ENCODE measurements at regions not wholly inside any gene's neighbourhood (a gene's known extent, or its start where the extent isn't known, plus 50 kb on each side); places are given as distances from the start of the nearest gene placed in this dataset.
"Not testable (repeated sequence)": the region's sequence is repeated elsewhere in the genome, so short reads cannot be mapped to it uniquely, and the experiment has no call there.

DNA sequence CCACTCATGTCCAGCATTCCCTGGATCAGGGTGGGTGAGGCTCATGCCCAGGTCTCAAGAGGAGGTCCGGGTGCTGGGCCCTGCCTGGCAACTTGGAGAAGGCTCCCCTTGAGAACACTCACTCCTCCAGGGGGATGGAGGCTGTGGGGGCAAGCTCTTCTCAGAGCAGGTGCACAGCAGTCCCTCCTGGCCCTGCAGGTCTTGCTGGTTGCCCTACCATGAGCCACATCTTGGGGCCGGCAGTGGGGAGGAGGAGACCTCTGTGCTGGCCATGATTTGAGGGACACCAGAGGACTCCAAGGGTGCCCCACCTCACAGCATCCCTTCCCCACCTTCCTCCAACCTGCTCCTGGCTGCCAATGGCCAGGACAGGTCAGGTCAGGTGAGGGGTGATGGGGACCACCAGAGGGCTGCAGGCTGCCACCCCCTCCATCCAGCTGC lies 87.4 kb upstream of the RET start:
- no peak for DNase-seq

DNA sequence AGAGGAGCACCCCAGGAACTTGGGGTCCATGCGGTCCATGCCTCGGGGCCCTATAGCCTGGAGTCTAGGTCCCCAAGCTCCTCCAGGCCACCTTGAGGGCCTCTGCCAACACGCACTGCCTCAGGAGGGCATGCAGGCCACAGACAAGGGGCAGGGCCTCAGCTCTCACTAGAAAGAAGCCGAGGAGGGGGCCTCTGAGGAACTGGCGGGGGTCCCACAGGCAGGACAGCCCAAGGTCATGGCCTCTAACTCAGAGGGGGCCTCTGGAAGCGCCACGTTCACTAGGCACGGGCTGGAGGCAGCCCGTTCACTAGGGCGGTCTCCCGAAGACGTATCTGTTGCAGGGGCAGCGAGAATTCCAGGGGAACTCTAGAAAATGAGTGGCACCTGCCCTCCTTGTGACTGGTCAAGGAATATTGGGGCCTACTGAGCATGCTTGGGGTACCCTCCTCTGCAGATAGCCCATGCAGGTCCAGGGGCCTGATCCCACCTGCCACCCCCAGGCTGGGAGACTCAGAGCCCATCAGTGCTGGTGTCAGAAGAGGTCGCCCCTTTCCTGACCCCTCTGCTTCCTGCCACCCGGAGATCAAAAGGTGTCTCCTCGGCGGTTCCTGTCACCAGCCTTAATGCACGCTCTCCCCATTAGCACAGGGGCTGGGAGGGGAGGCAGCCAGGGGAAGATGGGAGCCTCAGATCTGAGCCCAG lies 86.7 kb upstream of the RET start:
- no peak for DNase-seq

DNA sequence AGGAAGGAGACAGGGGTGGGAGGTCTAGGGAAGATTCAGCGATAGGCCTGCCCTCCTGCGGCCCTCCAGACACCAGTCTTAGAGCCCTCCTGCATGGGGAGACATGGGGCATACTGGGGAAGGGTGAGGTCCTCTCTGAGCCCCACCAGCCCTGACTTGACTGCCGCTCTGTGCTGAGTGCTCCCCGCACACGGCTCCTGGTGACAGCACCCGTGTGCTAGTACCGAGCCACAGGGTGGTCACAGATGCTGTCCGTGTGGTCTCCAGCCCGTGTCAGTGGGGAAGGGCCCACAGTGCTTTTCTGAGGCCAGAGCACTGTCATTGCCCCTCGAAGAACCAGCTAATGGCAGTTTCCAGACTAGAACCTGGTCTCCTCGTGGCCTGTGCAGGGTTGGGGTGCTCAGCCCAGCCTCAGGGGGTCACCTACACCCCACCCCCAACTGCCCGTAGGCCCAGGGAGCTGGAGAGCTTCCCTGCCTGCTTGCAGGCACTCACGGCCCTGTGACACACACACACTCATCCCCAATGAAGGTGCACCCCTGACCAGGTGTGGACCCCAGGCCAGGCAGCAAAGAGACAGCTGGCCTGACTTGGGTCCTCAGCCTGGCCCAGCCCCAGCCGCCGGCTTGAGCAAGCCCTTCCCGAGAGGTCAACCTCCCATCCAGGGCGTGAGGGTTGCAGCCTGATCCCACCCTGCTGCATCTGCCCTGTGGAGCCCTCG lies 86.0 kb upstream of the RET start:
- no peak for DNase-seq

DNA sequence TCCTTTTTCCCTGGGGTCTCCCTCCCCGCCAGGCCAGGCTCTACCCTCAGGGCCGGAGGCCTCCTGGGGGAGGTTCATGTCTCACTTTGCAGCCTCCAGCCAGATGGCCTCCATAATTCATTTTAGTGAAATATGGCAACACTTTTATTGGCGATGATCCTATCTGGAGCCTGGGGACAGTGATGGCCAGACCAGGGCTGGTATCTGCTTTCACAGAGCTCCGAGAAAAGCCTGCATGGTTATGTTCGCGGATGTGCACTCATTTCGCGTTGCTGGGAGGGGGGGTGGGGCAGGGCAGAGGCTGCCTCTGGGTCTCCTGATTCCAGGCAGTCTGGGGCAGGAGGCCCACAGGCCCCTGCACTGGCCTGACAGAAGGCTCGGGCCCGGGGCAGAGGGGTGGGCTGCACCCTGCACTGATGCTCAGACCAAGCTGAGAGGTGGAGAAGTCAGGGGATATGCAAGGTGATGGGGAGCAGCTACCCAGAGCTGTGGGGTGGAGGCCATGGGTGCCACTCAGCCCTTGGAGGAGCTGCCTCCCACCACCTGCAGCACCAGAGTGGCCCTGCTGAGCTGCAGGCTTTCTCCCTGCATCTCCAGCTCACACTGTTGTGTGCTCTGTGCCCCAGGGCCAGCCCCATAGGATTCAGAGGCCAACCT lies 85.3 kb upstream of the RET start:
- DNase-seq: no peak

DNA sequence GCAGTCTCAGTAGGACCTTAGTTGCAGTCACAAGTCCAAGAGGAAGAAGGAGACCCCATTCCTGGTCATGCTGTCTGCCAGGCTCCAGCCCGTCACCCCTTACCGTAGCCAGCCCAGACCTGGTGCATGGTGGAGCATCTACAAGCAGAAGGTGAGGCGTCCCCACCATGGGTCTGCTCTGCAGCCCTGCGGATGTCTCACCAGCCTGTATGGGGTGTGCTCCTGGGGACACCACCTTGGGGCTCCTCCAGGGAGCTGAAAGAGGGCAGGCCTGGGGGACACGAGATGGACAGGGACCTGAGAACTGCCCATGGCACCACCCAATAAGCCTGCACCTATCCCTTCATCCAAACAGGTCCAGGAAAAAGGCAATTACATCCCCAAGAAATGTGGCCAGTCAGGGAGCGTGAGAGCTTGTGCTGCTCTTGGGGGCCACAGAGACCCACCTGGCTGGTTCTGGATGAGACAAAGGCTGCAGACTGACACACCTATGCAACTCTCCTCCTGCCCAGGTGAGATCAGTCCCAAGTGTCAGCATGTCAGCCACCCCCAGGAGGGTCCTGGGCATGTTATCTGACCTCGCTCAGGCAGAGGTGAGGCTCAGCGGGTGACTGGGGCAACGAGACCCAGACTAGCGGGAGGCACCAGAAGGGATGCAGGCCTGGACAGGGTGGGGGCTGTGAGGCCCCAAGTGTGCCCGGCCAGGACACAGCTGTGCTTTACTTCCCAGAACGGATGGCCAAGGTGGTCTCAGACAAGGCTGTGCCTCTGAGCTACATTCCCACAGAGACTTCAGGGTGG lies 84.5 kb upstream of the RET start:
- no peak for DNase-seq

DNA sequence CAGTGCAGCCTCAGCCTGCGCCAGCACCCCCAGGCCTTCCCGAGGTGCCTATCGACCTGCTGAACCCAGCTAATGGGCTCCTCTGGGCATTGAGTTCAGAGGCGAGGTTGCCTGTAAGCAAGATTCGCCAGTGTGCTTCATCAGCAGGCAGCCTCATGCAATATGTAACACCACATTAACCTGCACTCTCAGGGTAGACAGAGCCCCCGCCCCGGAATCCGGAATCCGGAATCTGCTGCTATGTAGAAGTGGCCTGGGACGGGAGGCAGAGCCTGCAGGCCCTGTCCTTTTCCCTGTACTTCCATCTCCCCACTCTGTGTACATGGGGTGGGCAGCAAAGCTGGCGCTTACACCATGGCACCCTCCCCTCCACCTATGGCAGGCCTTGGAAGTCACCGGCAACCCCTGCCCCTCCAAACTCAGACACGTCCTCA lies 83.9 kb upstream of the RET start:
- DNase-seq: no peak

DNA sequence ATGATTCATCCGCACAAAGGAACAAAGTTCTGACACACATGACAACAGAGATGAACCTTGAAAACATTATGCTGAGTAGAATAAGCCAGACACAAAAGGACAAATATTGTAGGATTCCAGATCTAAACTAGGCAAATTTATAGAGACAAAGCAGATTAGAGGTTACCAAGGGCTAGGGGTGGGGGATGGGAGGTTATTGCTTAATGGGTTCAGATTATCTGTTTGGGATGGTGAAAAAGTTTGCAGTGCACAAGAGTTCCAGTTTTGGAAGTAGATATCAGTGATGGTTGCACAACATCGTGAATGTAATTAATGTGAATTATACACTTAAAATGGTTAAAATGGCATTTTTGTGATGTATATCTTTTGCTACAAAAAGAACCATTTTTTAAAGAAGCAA lies 82.0 kb upstream of the RET start:
- not testable (repeated sequence) for DNase-seq

DNA sequence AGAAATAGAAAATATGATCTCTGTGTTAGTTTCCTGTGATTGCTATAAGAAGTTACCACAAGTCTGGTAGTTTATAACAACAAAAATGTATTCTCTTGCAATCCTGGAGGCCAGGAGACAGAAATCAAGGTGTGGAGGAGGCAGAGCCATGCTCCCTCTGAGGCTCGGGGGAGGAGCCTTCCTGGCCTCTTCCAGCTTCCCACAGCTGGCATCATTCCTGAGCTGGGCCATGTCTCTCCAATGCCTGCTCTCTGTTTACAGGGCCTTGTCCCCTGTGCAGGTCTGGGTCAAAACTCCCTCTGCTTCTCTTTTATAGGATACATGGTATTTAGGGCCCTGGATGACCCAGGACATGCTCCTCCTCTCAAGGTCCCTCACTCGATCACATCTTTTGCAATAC lies 81.3 kb upstream of the RET start:
- DNase-seq: no peak

DNA sequence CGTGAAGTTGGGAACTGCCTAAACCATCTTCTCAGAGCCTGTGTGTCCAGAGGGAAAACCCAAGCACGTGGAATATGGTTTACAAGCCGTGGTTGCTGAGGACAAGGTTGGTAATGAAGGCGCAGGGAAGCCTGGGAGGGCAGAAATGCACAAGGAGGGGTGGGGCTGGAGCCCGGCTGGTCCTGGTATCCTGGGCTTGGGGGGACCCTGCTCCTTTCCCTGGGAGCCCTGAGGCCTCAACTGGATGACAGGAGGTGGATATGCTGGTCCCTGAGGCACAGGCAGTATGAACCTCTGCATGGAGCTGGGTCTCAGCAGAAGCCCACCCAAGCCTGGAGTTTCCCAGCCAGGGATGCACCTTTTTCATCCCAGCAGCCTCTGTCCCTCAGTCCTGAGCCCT lies 80.3 kb upstream of the RET start:
- DNase-seq: no peak

DNA sequence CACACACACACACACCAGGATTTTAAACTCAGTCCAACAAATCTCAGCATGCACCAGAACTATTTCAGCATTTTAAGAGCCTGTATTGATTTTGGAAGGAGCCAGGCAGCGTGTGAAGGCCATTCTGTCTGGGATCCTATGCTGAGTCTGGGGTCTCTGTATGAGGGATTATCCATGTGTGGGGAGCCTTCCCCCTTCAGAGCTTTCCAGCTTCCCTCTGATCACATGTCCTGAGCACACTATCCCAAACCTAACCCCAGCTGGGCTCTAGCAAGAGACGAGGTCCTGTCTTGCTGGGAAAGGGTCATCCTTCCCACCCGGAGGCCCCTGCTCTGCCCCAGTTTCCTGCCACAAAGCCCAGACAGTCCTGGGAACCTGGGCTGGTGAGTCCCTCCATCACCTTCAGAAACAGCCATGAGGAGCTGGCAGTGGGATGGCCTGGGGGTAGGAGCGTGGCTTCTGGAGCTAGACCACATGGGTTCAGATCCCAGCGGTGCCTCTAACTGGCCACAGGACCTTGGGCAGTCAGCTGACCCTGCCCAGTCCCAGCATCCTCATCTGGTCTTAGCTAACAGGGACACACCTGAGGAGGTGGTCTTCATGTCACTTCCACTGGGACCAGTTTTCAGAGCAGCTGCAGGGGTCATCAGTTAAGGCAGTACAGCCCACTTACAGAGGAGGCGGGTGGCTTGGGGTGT lies 79.6 kb upstream of the RET start:
- DNase-seq: no peak

DNA sequence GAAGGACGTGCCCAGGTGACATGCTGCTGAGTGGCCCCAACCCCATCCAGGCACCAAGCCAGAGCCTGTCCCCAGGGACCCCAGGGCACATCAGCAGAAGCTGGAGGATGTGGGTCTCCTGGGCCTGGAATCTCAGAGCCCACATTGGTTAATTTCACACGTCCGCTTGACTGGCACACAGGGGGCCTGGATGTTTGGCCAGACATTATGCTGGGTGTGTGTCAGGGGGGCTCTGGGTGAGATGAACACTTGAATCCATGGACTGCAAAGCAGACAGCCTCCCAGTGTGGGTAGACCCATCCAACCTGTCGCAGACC lies 79.1 kb upstream of the RET start:
- DNase-seq: no peak

DNA sequence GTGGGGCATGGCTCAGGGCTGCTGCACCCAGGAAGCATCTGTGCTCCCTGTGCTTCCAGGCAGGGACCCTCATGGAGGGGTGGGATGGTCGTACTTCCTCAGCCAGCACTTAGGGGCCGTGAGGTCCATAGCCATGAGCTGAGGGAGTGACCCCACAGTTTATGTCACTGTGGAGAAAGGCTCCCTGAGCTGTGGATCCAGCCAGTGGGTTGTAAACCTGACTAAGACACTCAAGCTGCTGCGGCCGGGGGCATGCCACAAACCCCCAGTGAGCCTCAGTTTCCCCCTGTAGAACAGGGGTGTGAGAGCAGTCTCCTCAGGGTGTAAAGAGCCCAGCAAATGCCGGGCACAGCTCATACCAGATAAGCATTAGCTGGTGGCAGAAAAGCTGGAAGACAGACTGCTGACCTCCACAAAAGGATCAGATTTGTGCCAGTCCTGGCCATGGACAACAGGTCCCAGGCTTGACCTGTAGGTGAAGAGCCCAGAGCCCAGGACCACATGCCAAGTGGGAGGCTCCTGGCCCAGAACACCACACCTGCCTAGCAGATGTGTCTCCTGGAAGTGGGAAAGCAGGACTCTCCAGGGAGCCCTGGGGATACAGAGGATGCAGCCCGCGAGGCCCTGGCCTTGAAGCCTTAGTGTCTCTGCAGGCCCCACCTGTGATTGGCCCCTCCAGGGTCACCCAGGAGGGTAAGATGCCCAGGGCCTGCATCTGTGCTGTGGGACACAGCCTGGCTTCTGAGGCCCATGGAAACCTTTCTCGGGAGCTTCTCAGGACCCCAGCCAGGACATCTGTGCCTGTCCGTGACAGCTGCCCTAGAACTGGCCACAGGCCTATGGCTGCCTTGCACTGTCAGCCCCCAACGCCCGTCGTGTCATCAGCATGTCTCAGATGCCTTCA lies 78.1 kb upstream of the RET start:
- no peak for DNase-seq

DNA sequence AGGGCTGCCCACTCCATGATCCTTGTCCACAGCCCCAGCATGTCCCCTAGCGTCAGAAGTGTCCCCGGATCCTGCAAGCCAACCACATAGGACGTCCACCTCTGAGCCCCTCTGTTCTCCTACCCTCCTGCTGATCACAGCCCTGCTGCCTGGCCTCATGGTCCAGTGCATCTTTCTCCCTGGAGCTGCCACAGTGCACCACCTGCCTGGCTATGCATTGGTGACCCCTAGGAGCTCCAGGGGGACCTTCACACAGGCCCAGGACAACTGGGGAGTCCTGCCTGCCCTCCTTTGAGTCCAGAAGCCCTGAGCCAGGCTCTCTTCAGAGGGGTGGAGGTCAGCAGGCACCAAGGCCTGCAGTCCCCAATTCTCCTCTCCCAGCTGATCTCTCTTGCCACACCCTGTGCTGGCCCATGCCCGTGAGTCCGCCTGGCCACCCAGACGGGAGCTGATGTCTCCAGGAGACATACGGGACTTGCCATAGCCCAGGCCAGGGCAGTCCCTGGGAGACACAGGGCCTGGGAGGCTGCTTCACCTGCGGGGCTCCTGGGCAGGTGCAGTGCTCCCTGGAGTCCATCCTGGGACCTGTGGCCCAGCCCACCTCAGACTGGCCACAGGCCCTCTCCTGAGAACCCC lies 77.4 kb upstream of the RET start:
- DNase-seq: no peak

DNA sequence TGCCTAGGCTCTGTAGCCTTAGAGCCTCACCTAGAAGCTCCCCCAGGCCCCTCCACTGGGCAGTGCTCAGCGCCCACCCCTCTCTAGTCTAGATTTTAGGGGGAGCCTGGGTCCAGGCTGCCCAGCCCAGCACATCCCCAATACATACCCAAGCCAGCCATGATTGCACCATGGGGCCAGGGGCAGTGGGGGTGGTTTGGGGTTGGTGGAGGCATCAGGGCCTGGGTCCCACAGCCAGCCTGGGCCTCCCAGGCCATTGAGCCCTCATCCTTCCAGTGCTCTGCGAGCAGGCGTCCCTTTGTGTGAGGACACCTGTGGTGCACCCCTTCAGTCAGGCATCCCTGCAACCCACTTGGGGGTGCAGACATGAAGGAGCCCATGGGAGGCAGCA lies 76.9 kb upstream of the RET start:
- no peak for DNase-seq

DNA sequence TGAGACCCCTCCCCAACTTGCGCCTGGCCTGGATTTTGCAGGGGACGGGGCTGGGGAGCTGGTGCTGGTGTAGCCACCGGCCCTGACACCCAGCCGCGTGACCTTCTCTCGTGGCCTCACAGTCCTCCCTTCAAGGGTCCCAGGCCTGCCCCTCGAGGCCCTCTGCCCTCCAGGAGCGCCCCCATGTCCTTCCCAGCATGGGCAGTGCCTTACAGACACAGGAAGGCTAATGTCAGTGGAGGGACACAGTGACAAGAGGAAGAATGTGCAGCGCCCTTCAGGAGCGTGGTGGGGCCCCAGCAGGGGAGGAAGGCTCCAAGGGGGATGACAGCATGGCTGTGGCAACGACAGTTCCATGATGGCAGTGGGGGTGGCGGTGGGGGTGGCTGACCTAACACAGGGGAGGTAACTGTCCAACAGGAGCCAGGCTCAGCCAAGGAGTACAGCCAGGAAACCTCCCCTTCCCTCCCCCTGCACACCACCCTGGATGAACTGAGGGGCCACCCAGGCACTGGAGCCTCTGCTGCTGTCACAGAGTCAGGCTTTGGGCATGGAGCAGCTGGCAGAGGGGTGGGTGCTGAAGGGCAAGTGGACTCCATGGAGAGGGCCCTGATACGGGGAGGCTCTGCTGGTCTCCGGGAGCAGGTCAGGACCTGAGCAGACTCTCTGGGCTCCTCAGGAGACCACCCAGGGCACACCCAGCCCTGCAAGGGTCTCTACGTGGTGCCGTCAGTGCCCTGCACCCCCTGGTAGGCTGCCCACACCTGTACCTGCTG lies 76.0 kb upstream of the RET start:
- no peak for DNase-seq

DNA sequence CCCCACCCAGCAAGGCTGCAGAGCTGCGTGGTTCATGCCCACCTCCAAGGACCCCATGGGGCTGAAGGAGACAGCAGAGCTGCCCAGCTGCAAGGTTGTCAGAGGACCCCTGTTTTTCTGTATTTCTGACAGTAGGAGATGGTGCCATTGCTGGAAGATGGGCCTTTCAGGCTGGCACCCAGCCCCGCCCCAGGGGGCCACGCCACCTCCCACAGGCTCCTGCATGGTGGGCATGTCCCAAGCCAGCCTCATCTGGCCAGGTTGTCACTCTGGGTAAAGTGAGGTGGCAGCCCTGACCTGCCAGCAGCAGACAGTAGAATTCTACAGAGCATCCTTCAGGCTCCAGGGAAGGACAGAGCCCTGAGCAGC lies 75.5 kb upstream of the RET start:
- no peak for DNase-seq

DNA sequence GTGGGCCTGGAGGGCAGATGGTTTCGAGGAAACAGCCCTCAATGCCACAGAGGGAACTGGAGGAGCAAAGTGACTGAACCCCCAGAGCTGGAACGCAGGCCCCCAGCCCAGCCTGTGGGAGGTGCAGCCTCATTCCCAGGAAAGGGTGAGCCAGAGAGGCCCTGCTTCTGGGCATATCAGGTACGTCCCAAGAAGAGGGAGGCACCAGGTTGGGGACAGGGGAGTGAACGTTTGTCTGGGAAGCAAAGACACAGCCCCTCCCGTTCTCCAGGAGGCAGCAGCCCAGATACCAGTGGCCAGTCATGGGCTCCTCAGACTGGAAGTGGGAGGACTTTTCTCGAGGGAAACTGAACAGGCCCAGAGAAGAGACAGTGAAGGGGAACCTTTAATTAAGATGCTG lies 74.3 kb upstream of the RET start:
- no peak for DNase-seq

DNA sequence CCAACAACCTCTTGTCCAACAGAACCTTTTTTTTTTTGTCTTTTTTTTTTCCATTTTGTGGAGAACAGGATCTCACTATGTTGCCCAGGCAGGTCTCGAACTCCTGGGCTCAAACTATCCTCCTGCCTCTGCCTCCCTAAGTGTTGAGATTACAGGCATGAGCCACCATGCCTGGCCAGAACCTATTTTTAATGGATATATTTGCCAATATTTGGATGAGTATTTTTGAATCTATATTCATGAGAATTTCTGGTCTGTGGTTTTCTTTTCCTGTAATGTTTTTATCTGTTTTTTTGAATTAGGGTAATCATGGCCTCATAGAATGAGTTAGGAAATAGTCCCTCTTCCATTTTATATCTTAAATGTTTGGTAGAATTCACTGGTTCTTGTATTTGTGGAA lies 70.4 kb upstream of the RET start:
- DNase-seq: no peak

DNA sequence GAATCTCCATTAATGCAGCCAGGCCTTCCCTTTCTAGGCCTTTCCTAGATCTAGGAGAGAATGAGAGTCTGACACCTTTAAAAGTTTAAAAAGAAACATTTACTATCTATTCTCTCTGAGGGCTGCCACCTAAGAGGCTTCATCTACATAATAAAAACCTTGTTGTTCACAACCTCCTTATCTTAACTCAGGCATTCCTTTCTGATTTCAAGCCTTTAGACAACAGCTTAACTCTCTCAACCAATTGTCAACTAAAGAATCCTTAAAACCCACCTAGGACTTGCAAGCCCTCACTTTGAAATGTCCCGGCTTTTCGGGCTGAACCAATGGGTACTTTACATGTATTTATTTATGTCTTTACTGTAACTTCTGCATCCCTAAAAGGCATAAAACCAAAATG lies 64.3 kb upstream of the RET start:
- DNase-seq: no peak

DNA sequence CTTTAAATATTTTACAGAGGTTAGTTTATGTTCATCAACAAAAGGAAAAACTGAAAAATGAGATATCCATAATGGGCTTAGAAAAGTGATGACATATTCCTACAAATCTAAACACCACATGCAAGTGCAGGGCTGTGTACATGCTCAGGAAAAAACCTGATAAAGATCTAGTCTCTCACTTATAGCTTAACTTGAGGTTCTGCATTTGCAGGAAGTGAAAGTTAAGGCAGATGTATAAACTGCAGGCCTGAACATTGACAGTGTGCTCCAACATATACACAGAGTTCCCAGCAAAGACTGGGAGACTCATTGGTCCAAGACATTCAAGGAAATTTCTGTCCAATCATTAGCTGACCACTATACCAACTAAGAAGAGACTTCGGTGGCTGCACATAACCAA lies 63.8 kb upstream of the RET start:
- DNase-seq: no peak

DNA sequence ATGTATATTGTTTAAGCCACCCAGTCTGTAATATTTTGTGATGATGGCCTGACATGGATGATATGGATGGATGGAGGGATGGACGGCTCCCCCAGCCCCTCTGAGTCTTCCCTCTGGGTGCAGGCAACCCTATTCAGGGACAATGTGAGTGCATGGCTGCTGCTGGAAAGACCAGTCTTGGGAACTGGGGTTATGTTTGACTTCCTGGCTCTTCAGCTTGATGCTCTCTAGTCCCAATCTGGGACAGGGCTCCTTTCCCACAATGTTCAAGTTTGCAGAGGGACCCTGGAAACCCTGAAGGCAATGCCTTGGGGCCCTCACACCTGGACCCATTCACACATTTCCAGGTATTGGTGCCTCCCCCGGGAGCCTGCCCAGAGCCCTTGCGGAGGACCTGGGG lies 52.3 kb upstream of the RET start:
- DNase-seq: no peak

Data from RPMI8226 (cell line).